AG09309 (cell line): ENCODE measurements at regions not wholly inside any gene's neighbourhood (a gene's known extent, or its start where the extent isn't known, plus 50 kb on each side); places are given as distances from the start of the nearest gene placed in this dataset.

Experiments used
- DNase-seq: peaks from one replicate; pipeline ENCODE4 v3.0.0-alpha.2; 2010; ENCODE audit warnings: low read depth
- H3K4me3 ChIP-seq: 2 replicates; pipeline ENCODE4 v1.5.1; 2011; ENCODE audit warnings: mild to moderate bottlenecking, low read depth, low read length, moderate library complexity; ENCODE audit not compliant: control insufficient read depth
- CTCF ChIP-seq: IDR thresholded peaks from 2 replicates; pipeline ENCODE4 v1.5.1; 2011; ENCODE audit warnings: mild to moderate bottlenecking, low read depth, low read length, inconsistent platforms; ENCODE audit not compliant: insufficient read depth, control insufficient read depth; ENCODE audit errors: missing control alignments

- DNase-seq, result no peak
- H3K4me3 ChIP-seq, result no peak overlapping the region
- no peak for TF ChIP-seq CTCF
These were observed 59.3 kb upstream of the CFAP161 start for GRCh38 chr15:81074773-81075172.

DNA sequence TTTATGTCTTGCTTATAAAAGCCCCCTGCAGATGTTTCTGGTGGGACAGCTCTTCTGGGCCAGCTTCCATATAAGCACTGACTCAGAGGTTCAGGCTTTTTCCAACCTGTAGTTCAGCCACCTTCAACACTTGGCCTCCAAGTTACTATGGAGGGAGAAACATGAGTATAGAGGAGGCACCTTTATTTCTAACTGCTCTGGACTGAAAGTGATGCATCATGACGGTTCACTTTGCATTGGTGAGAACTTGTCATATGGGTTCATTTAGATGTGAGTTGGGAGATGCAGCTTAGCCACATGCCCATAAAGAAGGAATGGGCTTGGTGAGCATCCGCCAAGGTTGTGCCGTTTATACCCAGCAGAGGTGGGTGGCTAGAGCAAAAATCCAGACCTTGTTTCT lies 58.8 kb upstream of the CFAP161 start:
- no peak for TF ChIP-seq CTCF

DNA sequence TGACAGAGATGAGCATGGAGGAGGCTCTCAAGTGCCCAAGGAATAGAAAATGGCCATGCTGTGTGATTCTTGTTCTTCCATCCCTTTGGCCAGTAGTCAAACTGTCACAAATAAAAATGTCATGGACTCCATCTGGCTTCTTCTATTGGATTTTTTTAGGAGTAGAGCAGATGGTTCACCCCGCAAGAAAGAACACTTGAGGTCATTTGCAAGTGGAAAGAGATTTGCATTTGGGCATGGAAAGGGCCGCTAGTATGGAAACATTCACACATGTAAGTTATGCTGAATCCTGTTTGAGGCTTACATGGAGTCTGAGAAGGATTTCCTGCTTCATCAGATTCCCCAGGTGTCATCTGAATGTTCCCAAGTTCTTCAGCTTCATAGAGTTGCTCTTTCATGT lies 53.1 kb upstream of the CFAP161 start:
- no peak for DNase-seq
- no peak for TF ChIP-seq CTCF
- H3K4me3 ChIP-seq, result no peak overlapping the region

More for the DNA sequence above, 58.8 kb upstream of the CFAP161 start:
- no peak overlapping the region for H3K4me3 ChIP-seq
- no peak for DNase-seq

DNA sequence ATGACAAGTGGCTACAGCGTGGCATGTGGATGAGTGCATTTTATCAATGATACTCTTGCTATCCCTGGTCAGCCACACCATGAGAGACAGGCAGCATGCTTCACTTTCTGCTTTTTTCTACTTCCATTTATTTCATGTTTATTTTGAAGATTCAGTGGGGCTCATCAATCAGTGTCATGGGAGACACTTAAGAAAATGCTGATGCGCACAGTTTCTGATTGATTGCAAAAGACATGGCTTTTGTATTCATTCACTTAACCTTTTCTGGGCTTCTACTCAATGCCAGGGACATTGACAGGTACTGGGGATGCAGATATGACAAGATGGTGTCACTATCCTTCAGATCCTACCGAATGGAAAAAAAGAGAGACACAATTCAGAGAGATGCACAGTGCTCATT lies 50.9 kb upstream of the CFAP161 start:
- H3K4me3 ChIP-seq, result no peak overlapping the region
- no peak for DNase-seq
- no peak for TF ChIP-seq CTCF
